ENCODE measurements at regions not wholly inside any gene's neighbourhood (a gene's known extent, or its start where the extent isn't known, plus 50 kb on each side); places are given as distances from the start of the nearest gene placed in this dataset.

DNA sequence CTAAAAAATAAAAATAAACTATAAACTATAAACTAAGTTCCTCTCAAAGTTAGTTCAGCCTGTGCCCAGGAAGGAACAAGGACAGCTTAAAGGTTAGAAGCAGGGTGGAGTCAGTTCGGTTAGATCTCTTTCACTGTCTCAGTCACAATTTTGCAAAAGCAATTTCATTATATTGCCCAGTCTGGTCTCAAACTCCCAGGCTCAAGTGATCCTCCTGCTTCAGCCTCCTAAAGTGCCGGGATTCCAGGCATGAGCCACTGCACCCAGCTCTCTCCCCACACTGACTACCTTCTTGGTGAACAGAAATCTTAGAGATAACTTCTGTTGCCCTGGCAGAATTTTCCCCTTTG lies 146.3 kb upstream of the TRIM24 start:
- Histone ChIP-seq H3K27ac (no peak overlapping the region), H3K4me1 (no peaks in the 10 kb centered on the region), H3K36me3 (no peaks in the 10 kb centered on the region), H3K27me3 (no peaks in the 10 kb centered on the region), H3K9me3 (peaks cover 0 to 11% (median 3%) of the 10 kb centered on the region in 12 donors), H3K4me3 (no peak overlapping the region)
- DNase-seq (no peak), ATAC-seq (no peak)
- intact Hi-C loops (cut with DNase I): no loop called here
- TF ChIP-seq POLR2A (IDR thresholded peaks at IDR 0.05): no peak
- TF ChIP-seq, protein P1, sequence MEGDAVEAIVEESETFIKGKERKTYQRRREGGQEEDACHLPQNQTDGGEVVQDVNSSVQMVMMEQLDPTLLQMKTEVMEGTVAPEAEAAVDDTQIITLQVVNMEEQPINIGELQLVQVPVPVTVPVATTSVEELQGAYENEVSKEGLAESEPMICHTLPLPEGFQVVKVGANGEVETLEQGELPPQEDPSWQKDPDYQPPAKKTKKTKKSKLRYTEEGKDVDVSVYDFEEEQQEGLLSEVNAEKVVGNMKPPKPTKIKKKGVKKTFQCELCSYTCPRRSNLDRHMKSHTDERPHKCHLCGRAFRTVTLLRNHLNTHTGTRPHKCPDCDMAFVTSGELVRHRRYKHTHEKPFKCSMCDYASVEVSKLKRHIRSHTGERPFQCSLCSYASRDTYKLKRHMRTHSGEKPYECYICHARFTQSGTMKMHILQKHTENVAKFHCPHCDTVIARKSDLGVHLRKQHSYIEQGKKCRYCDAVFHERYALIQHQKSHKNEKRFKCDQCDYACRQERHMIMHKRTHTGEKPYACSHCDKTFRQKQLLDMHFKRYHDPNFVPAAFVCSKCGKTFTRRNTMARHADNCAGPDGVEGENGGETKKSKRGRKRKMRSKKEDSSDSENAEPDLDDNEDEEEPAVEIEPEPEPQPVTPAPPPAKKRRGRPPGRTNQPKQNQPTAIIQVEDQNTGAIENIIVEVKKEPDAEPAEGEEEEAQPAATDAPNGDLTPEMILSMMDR (IDR thresholded peaks at IDR 0.05): no peak
- WGBS, 4 donors: 76 to 90% (median 83%) methylated on average over 2 of the region's 2 CpGs

DNA sequence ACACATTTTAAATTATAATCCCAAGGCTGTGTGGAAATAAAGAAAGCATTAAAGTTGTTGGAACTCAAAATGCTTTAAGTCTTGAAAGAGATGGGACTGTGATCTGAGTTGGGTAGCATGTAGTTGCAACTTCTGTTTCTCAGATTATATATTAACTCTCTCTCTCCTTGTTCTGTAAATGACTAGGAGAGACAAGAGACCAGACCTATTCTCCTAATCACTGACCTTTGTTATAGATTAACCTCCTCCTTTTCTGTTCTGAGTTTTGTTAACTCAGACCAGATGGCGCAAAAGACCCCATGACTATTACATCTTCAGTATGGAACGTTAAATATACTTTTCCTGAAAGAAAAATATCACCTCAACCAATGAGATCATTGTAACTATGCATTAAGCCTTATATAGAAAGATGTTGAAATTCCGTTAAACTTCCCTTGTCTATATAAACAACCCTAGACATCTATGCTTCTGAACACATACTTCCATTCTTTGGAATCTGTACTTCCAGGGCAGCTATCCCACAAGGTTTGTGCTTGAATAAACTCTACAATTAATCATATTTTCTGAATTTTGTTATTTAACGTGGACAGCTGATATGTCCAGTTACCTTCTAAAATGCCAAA lies 143.5 kb upstream of the TRIM24 start:
- WGBS, 4 donors: 69 to 85% (median 83%) methylated on average over 4 of the region's 4 CpGs
- TF ChIP-seq, protein P1 (IDR thresholded peaks at IDR 0.05): no peak
- no peak for TF ChIP-seq POLR2A (IDR thresholded peaks at IDR 0.05)
- DNase-seq: no peak
- Histone ChIP-seq H3K9me3 (peaks cover 0 to 11% (median 3%) of the 10 kb centered on the region in 12 donors), H3K27me3 (no peaks in the 10 kb centered on the region), H3K4me3 (no peak overlapping the region), H3K4me1 (no peaks in the 10 kb centered on the region), H3K27ac (no peak overlapping the region), H3K36me3 (no peaks in the 10 kb centered on the region)
- ATAC-seq: no peak
- intact Hi-C loops (cut with DNase I): no loop called here

DNA sequence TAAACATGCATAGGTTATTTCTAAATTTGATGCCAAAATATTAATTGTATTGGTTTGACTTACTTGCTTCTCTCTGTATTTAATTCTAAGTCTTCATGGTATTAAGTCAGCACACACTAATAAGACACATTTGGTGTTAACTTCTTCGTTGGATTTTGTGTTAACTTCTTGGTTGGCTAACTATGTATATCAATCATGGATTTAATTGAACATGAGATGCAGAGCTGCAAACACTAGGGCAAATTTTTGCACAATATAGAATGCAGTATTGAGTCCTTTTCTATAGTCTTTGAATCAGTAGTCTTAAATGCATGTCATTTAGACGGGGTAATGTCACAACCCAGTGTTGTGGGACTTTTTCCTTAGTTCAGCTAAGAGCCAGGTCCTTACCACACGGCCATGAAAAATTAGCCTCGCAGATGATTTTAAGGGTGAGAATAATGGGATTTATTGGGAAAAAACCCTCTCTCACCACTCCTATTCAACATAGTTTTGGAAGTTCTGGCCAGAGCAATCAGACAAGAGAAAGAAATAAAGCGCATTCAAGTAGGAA lies 142.9 kb upstream of the TRIM24 start:
- intact Hi-C loops (cut with DNase I): no loop called here
- TF ChIP-seq, protein P1 (IDR thresholded peaks at IDR 0.05): no peak
- TF ChIP-seq POLR2A (IDR thresholded peaks at IDR 0.05): no peak
- DNase-seq (no peak), ATAC-seq (no peak)
- H3K9me3 ChIP-seq: peaks cover 0 to 11% (median 3%) of the 10 kb centered on the region in 12 donors
- no peaks in the 10 kb centered on the region for H3K4me1 ChIP-seq
- H3K4me3 ChIP-seq: no peak overlapping the region
- H3K27me3 ChIP-seq: no peaks in the 10 kb centered on the region
- 88 to 94% (median 92%) methylated on average over 5 of the region's 5 CpGs for WGBS, 4 donors
- no peaks in the 10 kb centered on the region for H3K36me3 ChIP-seq
- no peak overlapping the region for H3K27ac ChIP-seq

DNA sequence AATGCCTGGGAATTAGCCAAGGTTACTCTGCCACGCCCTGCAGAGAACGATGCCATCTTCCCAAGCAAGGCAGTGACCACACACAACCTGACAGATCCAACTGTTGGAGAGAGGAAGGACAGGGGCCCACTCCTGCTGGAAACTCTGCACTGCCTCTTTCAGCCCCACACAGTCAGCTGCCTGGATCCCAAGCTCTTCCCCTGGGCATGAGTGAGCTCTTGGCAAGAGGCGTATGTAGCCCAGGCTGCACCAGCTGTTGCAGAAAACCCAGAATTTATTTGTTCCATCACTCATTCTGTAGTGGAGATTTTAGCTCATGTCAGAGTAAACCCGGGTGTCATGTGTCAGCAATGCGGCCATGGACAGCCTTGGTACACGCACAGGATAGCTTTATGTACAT lies 135.1 kb upstream of the TRIM24 start:
- ATAC-seq (peak in 2 of 4 donors; percentile 34 to 41), DNase-seq (no peak)
- Histone ChIP-seq H3K4me3 (no peak overlapping the region), H3K36me3 (no peaks in the 10 kb centered on the region), H3K9me3 (peaks cover 0 to 24% (median 7%) of the 10 kb centered on the region in 12 donors), H3K4me1 (peaks cover 0 to 3% (median 0%) of the 10 kb centered on the region in 12 donors), H3K27ac (no peak overlapping the region), H3K27me3 (no peaks in the 10 kb centered on the region)
- TF ChIP-seq POLR2A (IDR thresholded peaks at IDR 0.05): no peak
- TF ChIP-seq, protein P1 (IDR thresholded peaks at IDR 0.05): no peak
- 77 to 85% (median 80%) methylated on average over 6 of the region's 6 CpGs for WGBS, 4 donors
- intact Hi-C loops (cut with DNase I): no loop called here
